Common myeloid progenitor, CD34-positive (primary cell): ENCODE measurements at regions not wholly inside any gene's neighbourhood (a gene's known extent, or its start where the extent isn't known, plus 50 kb on each side); places are given as distances from the start of the nearest gene placed in this dataset.

Experiments used
- CTCF ChIA-PET: fragments of 350-600 bp; sonication (Branson Sonifier 250); formaldehyde crosslinking; loops from one replicate; lab custom pipeline; 2021; ENCODE audit warnings: antibody characterized with exemption; lab: Charles Lee
- POLR2A ChIA-PET: fragments of 350-600 bp; sonication (Branson Sonifier 250); formaldehyde crosslinking; loops from one replicate; lab custom pipeline; 2021; ENCODE audit warnings: antibody characterized with exemption; lab: Charles Lee
- DNase-seq, 3 donors: peaks; one replicate each; pipeline versions ENCODE4 v3.0.0 to v3.0.0-alpha.2; 2013
- H3K27ac ChIP-seq, 2 experiments: 1 replicate in 1 of 2; 2 replicates in 1 of 2; pipeline ENCODE4 v1.7.0; 2013; ENCODE audit warnings: inconsistent platforms in 2 of 2, low read length in 2 of 2, mild to moderate bottlenecking in 2 of 2, low read depth in 1 of 2, moderate library complexity in 1 of 2; ENCODE audit not compliant: severe bottlenecking in 2 of 2, insufficient read depth in 1 of 2, poor library complexity in 1 of 2
- H3K27me3 ChIP-seq, 5 experiments: replicated peaks in 2 of 5; 1 replicate in 3 of 5; 2 replicates in 2 of 5; pipeline versions ENCODE4 v1.6.1 to v1.7.0; 2013; ENCODE audit warnings: low read length in 4 of 5, mild to moderate bottlenecking in 2 of 5, moderate library complexity in 2 of 5, inconsistent platforms in 1 of 5; ENCODE audit not compliant: insufficient read depth in 5 of 5, control insufficient read depth in 4 of 5
- H3K36me3 ChIP-seq, 4 experiments: 1 replicate in 2 of 4; 2 replicates in 2 of 4; pipeline versions ENCODE4 v1.6.1 to v1.7.0; 2013; ENCODE audit warnings: low read length in 3 of 4, control low read depth in 1 of 4, mild to moderate bottlenecking in 1 of 4; ENCODE audit not compliant: control insufficient read depth in 4 of 4, insufficient read depth in 4 of 4
- H3K4me1 ChIP-seq, 4 experiments: 1 replicate in 3 of 4; 2 replicates in 1 of 4; pipeline versions ENCODE4 v1.6.1 to v1.7.1; 2013; ENCODE audit warnings: low read length in 3 of 4, mild to moderate bottlenecking in 3 of 4, control low read depth in 1 of 4, inconsistent platforms in 1 of 4, moderate library complexity in 1 of 4; ENCODE audit not compliant: control insufficient read depth in 4 of 4, insufficient read depth in 4 of 4; ENCODE audit errors: control extremely low read depth in 1 of 4
- H3K4me3 ChIP-seq, 7 experiments: 1 replicate in 4 of 7; 2 replicates in 3 of 7; pipeline versions ENCODE4 v1.5.1 to v1.7.0; 2013; ENCODE audit warnings: mild to moderate bottlenecking in 7 of 7, low read length in 6 of 7, moderate library complexity in 6 of 7, inconsistent platforms in 2 of 7, low read depth in 2 of 7, control low read depth in 1 of 7; ENCODE audit not compliant: insufficient read depth in 4 of 7, control insufficient read depth in 1 of 7; ENCODE audit errors: extremely low read depth in 1 of 7
- H3K9me3 ChIP-seq, 5 experiments: 1 replicate in 4 of 5; 2 replicates in 1 of 5; pipeline versions ENCODE4 v1.6.1 to v1.7.1; 2013; ENCODE audit warnings: low read length in 4 of 5, mild to moderate bottlenecking in 2 of 5, inconsistent platforms in 1 of 5, low read depth in 1 of 5, moderate library complexity in 1 of 5; ENCODE audit not compliant: control insufficient read depth in 4 of 5, insufficient read depth in 2 of 5; ENCODE audit errors: control extremely low read depth in 1 of 5
- WGBS: methylation state at CpG from one replicate; pipeline ENCODE4 v1.1.5; 2013; ENCODE audit not compliant: insufficient coverage; 5-methylcytosine and 5-hydroxymethylcytosine counted together

GRCh38 chr2:185625604-185626003 lies 113.0 kb upstream of the FSIP2 start:
- Histone ChIP-seq H3K9me3 (no peaks in the 10 kb centered on the region), H3K4me1 (no peaks in the 10 kb centered on the region), H3K27me3 (no peaks in the 10 kb centered on the region), H3K27ac (no peak overlapping the region), H3K4me3 (no peak overlapping the region), H3K36me3 (no peaks in the 10 kb centered on the region)
- WGBS, result 100% methylated on average over 1 of the region's 1 CpG
- POLR2A ChIA-PET, result no interaction called here
- DNase-seq, result no peak
- CTCF ChIA-PET, result interaction anchor here (0.8 kb wide), 1 partner anchor 14 kb away, joined by 3 read pairs; no protein-coding TSS in a partner anchor

DNA sequence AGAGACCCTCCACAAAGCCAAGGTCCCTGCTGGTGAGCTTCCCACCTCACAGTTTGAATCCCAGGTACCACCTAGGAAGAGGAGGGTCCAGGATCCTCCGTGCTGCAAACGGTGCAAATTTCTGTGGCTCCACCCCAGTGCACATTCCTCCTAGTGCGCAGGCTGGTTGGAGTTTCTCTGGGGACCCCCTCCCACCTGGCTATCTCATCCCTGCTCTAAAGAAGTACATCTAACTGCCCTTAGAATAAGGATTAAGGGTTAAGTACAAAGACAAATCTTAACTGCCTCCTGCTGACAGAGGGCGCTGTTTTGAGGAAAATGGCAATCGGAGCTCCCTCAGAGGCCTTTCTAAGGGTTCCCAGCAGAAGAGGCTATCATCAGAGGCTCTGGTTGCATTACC lies 109.6 kb upstream of the FSIP2 start:
- no peaks in the 10 kb centered on the region for H3K36me3 ChIP-seq
- ChIA-PET POLR2A (no interaction called here), CTCF (no interaction called here)
- no peaks in the 10 kb centered on the region for H3K9me3 ChIP-seq
- no peaks in the 10 kb centered on the region for H3K27me3 ChIP-seq
- H3K4me1 ChIP-seq, result no peaks in the 10 kb centered on the region
- H3K4me3 ChIP-seq, result no peak overlapping the region
- 47% methylated on average over 4 of the region's 5 CpGs for WGBS
- H3K27ac ChIP-seq, result no peak overlapping the region
- DNase-seq, result peak in 1 of 3 donors; percentile 1

GRCh38 chr2:185633621-185634020 lies 105.0 kb upstream of the FSIP2 start:
- no CpG with 5 or more reads among the region's 2 CpGs for WGBS
- Histone ChIP-seq H3K36me3 (no peaks in the 10 kb centered on the region), H3K4me1 (no peaks in the 10 kb centered on the region), H3K27me3 (no peaks in the 10 kb centered on the region), H3K9me3 (no peaks in the 10 kb centered on the region), H3K4me3 (no peak overlapping the region), H3K27ac (no peak overlapping the region)
- CTCF ChIA-PET, result no interaction called here
- POLR2A ChIA-PET, result no interaction called here
- no peak for DNase-seq

GRCh38 chr2:185638771-185639170 lies 99.8 kb upstream of the FSIP2 start:
- no peaks in the 10 kb centered on the region for H3K27me3 ChIP-seq
- no peak overlapping the region for H3K27ac ChIP-seq
- H3K4me1 ChIP-seq, result no peaks in the 10 kb centered on the region
- H3K9me3 ChIP-seq, result no peaks in the 10 kb centered on the region
- POLR2A ChIA-PET, result no interaction called here
- CTCF ChIA-PET, result no interaction called here
- no peaks in the 10 kb centered on the region for H3K36me3 ChIP-seq
- no peak overlapping the region for H3K4me3 ChIP-seq
- DNase-seq, result no peak
- no CpG with 5 or more reads among the region's 3 CpGs for WGBS

DNA sequence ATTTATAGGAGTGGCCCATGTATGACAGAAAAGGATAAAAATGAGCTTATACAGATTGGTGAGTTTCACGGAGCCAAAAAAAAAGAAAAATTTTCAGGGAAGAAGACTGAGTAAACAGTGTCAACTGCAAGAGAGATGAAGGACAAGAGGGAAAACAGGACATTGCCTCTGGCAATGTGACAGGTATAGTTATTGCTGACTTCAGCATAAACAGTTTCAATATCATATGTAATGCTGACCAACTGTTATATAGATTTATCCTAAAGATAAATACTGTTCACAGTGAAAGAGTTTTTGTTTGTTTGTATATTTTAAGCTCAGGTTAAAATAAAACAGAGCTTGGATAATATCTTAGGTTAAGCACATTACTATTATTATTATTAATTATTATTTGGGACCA lies 98.0 kb upstream of the FSIP2 start:
- DNase-seq, result no peak
- no peak overlapping the region for H3K4me3 ChIP-seq
- H3K27ac ChIP-seq, result no peak overlapping the region
- POLR2A ChIA-PET, result no interaction called here
- no peaks in the 10 kb centered on the region for H3K27me3 ChIP-seq
- H3K36me3 ChIP-seq, result no peaks in the 10 kb centered on the region
- CTCF ChIA-PET, result interaction anchor here (1.2 kb wide), 1 partner anchor 99 kb away, joined by 4 read pairs; the partner anchor contains the start of gene FSIP2
- WGBS, result 100% methylated on average over 1 of the region's 1 CpG
- H3K4me1 ChIP-seq, result no peaks in the 10 kb centered on the region
- H3K9me3 ChIP-seq, result no peaks in the 10 kb centered on the region

DNA sequence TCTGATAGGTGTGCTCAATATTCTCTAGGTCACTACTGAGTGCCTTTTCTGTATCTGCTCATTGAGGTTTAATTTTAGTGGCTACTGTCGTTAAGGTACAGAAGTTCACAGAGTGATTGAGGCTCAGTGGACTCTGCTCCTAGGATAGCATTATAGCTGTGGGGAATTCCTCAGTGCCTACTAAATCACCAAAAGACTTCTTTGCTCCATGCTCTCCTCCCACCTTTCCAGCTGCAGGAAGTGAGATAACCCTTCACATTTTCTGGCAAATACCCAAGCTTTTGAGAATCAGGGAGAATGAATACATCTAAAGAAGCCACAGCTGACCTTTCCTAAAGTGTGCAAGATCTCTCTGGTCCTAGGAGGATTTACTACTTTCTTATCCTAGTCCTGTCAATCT lies 95.2 kb upstream of the FSIP2 start:
- POLR2A ChIA-PET, result no interaction called here

GRCh38 chr2:185644828-185645227 lies 93.8 kb upstream of the FSIP2 start:
- ChIA-PET POLR2A (no interaction called here), CTCF (no interaction called here)
- no peak for DNase-seq
- Histone ChIP-seq H3K27me3 (no peaks in the 10 kb centered on the region), H3K4me3 (no peak overlapping the region), H3K4me1 (no peaks in the 10 kb centered on the region), H3K36me3 (no peaks in the 10 kb centered on the region), H3K9me3 (no peaks in the 10 kb centered on the region), H3K27ac (no peak overlapping the region)
- 100% methylated on average over 3 of the region's 3 CpGs for WGBS

More for the DNA sequence above, 95.2 kb upstream of the FSIP2 start:
- no peaks in the 10 kb centered on the region for H3K36me3 ChIP-seq
- no peaks in the 10 kb centered on the region for H3K4me1 ChIP-seq
- no peaks in the 10 kb centered on the region for H3K27me3 ChIP-seq
- no peak overlapping the region for H3K27ac ChIP-seq
- no peak overlapping the region for H3K4me3 ChIP-seq
- CTCF ChIA-PET, result no interaction called here
- DNase-seq, result no peak
- no peaks in the 10 kb centered on the region for H3K9me3 ChIP-seq
- 71% methylated on average over 1 of the region's 1 CpG for WGBS
